ENCODE measurements at regions not wholly inside any gene's neighbourhood (a gene's known extent, or its start where the extent isn't known, plus 50 kb on each side); places are given as distances from the start of the nearest gene placed in this dataset.

DNA sequence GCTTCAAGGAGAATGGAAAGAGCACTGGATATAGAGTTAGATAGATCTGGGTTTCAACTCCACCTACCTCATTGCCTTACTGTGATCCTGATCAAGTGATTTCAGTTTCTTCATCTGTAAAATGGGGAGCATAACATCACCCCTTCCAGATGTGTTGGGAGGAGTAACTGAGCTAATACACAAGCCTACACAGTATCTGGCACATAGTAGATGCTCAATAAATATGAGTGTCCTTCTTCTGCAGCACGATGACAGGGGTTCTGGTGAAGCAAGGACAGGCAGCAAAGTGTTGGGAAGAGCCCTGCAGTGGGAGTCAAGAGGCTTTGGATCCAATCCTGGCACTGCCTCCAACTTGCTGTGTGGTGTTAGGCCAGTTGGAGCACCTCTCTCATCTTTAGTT lies 270.0 kb downstream of the UACA start:
- in situ Hi-C loops (cut with HindIII; ENCODE audit: low sequenced_read_pairs) = no loop called here

DNA sequence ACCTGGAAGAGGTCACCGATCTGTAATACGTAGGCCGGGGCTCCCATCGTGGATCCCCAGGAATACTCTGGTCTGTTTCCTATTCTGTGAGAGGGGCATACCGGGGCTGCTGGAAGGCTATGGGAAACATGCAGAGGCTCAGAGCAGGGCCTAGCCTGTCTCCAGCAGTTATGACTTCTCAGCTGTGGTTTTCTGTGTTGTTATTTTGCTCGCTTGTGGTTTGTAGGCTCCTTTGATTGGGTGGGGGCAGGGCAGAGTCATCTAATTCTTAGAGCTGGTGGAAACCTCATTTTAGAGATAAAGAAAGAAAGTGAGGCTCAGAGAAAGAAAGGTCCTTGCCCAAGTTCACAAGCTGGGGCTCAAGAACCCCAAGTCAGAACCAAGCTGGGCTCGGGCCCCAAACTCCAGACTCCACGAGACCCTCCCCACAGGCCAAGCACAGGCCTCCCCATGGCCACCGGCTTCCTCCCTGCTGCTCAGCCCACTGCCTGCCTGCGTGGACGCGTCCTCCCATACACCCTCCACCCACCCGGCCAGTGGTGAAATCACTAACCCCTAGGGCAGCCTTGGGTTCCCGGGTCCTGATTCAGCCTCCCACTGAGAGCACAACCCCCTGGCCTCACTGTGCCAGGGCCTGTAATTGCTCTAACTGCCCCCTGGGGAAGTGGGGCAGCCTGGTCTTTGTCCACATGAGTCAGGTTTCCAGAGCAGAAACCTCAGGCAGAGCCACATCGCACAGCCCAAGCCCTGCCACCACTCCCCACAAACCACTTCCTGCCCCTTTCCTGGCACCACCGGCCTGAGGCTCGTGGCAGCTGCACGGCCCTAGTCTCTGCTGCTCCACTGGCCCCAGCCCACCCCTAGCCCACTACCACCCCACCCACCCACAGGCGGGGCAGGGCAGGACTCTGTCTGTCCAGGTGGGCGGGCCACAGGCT lies 270.8 kb downstream of the UACA start:
- in situ Hi-C loops (cut with HindIII; ENCODE audit: low sequenced_read_pairs) = no loop called here

GRCh38 chr15:70491641-70492040 lies 271.7 kb downstream of the UACA start:
- in situ Hi-C loops (cut with HindIII; ENCODE audit: low sequenced_read_pairs) = no loop called here

- in situ Hi-C loops (cut with HindIII; ENCODE audit: low sequenced_read_pairs) = no loop called here
Observed at GRCh38 chr15:70491201-70491621, 272.1 kb downstream of the UACA start.

DNA sequence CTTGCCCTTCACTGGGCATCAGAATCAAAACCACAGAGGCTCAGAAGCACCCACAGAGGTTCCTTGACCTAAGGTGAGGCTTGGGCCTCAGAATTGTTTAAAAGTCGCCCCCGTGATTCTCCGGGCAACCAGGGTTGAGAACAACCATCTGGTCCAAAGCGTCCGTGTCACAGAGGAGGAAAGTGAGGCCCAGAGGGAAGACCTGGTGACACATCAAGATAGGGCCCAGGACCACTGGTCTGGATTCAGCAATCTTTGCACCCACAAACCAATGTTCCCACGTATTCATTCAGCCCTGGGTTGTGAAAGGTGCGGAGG lies 272.6 kb downstream of the UACA start:
- in situ Hi-C loops (cut with HindIII; ENCODE audit: low sequenced_read_pairs) = no loop called here

GRCh38 chr15:70490148-70490837 lies 273.1 kb downstream of the UACA start:
- in situ Hi-C loops (cut with HindIII; ENCODE audit: low sequenced_read_pairs) = no loop called here

- in situ Hi-C loops (cut with HindIII; ENCODE audit: low sequenced_read_pairs) = no loop called here
Observed at GRCh38 chr15:70488941-70489848, 274.2 kb downstream of the UACA start.

- in situ Hi-C loops (cut with HindIII; ENCODE audit: low sequenced_read_pairs) = no loop called here
Observed at GRCh38 chr15:70488002-70488605, 275.3 kb downstream of the UACA start.

DNA sequence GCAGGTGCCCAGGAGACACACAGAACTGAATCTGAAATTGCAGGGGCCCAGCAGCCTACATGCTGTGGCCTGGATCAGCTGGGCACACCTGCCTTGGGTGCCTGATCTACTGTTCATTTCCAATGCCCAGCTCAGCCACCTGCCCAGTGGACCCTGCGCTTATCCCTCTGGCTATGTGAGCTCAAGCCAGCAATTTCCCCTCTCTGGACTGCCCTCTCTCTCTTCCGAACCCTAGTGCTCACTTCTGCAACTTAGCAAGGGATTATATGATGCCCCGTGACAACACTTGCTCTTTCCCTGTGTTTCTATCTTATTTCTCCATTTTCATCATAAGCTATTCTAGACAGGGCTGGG lies 276.0 kb downstream of the UACA start:
- in situ Hi-C loops (cut with HindIII; ENCODE audit: low sequenced_read_pairs) = no loop called here

DNA sequence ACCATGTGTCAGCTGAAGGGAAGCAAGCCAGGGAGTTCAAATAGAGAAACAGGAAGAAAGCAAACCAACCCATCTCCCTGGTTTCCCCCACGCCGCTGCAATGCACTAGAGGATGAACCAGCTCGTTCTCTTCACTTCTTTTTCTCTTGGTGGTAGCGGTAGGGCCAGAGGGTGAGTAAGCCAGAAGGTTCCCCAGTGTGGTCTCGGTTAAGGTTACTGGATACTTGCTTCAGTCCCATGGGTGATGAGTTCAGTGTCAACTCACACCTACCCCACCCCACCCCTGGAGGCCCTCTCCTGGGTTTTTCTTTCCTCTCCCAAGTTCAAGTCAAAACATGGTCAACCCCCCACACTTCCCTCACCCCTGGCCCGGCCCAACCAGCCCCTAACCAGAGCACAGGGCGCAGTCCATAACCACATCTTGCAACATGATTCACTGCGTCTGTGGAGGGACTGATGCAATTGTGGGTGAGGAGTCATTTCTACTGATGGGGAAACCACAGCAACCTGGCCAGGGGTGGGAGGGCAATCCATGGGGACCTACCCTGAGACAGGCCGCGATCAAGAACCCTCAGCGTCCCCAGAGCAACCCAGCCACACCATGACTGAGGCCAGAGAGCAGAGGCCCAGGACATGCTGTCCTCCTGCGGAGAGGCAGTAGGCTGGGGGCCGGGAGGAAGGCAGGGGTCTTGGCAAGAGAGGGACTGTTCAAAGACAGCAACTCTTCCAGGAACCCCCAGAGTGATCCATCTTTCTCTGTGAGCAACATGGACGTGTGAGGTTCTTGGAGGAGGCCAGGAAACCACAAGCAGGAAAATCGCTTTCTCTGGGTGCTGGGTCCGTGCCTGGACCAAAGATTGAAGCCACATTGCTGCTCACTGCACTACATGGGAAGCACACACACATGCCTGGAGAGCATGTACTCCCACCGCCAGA lies 276.6 kb downstream of the UACA start:
- in situ Hi-C loops (cut with HindIII; ENCODE audit: low sequenced_read_pairs) = no loop called here

DNA sequence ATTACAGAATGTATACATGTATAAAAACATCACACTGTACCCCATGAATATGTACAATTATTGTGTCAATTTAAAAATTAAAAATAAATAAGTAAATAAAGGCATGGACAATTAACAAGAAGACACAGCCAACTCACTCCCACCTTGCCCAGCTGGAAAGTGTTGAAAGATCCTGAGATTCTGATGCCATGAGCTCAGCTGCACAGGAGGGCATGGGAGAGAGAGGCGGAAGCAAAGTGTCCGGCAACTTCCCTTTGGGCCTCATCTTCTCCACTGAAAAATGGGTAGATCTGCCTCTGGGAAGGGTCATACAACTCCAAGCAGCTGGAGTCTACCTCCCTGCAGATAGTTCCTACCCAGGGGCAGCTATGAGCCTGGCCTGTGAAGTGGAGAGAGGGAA lies 277.3 kb downstream of the UACA start:
- in situ Hi-C loops (cut with HindIII; ENCODE audit: low sequenced_read_pairs) = no loop called here

GRCh38 chr15:70484993-70485392 lies 278.4 kb downstream of the UACA start:
- in situ Hi-C loops (cut with HindIII; ENCODE audit: low sequenced_read_pairs) = no loop called here

DNA sequence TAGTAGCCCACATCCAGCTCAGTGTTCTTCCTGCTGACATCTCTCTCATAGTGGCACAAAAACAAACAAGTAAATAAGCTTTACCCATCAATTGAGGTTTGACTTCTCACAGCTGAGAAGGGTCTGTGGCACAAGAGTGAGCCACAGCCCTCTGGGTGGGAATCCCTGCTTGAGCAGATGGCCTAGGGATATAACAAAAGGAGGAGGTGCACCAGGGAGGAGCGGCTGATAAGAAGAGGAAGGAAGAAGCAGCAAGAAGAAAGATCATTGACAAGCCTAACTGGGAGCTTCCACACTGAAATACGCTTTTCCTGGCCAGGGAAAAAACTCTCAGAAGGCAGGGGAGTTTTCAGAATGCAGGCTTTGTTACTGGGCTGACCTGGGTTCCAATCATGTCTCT lies 279.8 kb downstream of the UACA start:
- in situ Hi-C loops (cut with HindIII; ENCODE audit: low sequenced_read_pairs) = no loop called here

GRCh38 chr15:70480196-70480856 lies 283.0 kb downstream of the UACA start:
- in situ Hi-C loops (cut with HindIII; ENCODE audit: low sequenced_read_pairs) = no loop called here

GRCh38 chr15:70479785-70480184 lies 283.6 kb downstream of the UACA start:
- in situ Hi-C loops (cut with HindIII; ENCODE audit: low sequenced_read_pairs) = no loop called here

DNA sequence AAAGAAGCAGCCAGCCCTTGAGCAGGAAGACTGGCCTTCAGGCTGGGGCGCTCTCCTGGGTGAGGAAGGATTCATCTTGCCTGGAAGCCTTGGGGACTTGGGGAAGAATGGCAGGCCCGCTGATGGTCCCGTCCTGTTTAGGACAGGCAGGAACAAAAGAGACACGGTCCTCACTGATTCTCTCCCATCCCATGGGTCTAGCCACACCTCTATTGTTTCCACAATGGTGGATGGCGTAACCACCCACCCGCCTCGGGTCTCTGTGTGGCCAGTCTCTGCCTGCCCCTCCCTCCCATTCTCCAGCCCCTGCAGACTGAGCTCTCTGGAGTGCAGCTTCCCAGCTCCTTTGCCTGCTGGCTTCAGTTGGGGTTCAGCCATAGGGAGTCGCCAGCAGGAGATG lies 284.3 kb downstream of the UACA start:
- in situ Hi-C loops (cut with HindIII; ENCODE audit: low sequenced_read_pairs) = no loop called here

- in situ Hi-C loops (cut with HindIII; ENCODE audit: low sequenced_read_pairs) = no loop called here
Observed at GRCh38 chr15:70478251-70478990, 284.9 kb downstream of the UACA start.

DNA sequence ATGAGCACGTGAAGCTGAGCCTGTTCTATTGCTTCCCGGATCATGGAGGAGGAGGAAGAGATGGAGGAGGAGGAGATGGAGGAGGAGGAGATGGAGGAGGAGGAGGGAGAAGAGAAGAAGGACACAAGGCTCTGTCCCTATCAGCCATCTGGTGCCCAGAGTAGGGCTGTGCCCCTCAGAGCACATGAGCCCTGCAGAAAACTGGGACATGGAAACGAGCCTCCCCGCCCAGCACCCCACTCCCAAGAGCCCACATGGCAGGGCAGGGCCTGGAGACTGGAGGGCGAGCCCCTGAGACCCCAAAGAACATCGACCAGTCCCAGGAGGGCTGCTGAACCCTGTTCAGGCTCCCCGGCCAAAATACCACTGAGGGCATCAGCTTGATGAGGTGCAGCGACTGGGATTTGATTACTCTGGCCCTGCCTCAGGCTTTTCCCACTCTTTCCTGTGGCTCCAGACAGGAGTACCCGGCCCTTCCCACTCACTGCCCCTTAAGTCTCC lies 285.6 kb downstream of the UACA start:
- in situ Hi-C loops (cut with HindIII; ENCODE audit: low sequenced_read_pairs) = no loop called here

DNA sequence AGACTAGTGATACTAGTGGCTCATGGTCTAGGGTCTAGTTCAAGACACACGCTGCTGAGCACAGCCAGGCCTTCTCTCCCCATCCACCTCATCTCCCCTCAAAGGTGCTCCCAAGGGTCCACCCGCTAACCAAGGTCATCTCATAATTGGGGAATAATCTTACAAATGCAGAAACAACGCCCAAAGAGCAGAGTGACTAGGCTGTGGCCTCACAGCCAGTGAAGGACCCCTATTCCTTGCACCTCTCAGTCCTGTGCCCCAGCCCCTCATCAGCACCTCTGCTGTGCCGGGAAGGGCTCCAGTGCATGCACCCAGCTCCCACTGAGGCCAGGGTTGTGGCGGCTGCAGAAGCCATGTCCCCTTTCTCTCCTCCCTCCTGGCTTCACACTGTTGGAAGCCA lies 286.9 kb downstream of the UACA start:
- in situ Hi-C loops (cut with HindIII; ENCODE audit: low sequenced_read_pairs) = no loop called here

All from DLD1 (cell line).